HEK293 (cell line): ENCODE measurements at regions not wholly inside any gene's neighbourhood (a gene's known extent, or its start where the extent isn't known, plus 50 kb on each side); places are given as distances from the start of the nearest gene placed in this dataset.

Experiments
- MEIS1 ChIP-seq: sonication (generic); formaldehyde crosslinking; IDR thresholded peaks from 2 replicates; pipeline ENCODE4 v1.8.1; 2022; ENCODE audit warnings: missing genetic modification reagents, mild to moderate bottlenecking, borderline replicate concordance
- ZNF311 ChIP-seq: fragments of 450-650 bp; formaldehyde crosslinking; IDR thresholded peaks from 2 replicates; pipeline ENCODE4 v1.5.1; 2017; ENCODE audit warnings: missing biosample characterization, missing genetic modification characterization, borderline replicate concordance

GRCh38 chr3:13237776-13238490, 164.7 kb upstream of the IQSEC1 start:
- no peak for TF ChIP-seq MEIS1 (CRISPR knock-in tag)
- no peak for TF ChIP-seq ZNF311
